WI38 (cell line): ENCODE measurements at regions not wholly inside any gene's neighbourhood (a gene's known extent, or its start where the extent isn't known, plus 50 kb on each side); places are given as distances from the start of the nearest gene placed in this dataset.

Source experiments
- H3K4me3 ChIP-seq: 2 replicates; pipeline ENCODE4 v1.5.1; 2011; ENCODE audit warnings: low read depth, mild to moderate bottlenecking, control low read depth, low read length
- TF ChIP-seq, protein P1 (sequence below): IDR thresholded peaks from 2 replicates; pipeline ENCODE4 v1.5.1; 2012; ENCODE audit warnings: low read depth, mild to moderate bottlenecking, control low read depth, low read length

DNA sequence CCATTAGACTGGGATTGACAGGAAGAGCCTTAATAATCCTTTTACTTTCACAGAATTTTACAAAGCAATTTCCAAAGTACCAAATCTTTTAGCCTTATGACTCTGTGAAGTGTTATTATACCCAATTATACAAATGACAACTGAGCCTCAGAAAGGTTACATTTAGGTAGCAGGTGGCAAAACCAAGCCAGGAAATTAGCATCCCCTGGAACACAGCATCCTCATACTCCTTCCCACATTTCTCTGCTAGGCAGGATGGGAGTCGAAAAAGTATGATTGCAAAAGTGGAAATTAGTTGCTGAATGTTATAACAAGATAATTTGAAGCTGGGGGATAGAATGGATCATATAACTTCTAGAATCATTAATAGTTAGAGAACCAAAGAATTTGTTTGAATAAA lies 359.7 kb upstream of the PDGFD start:
- TF ChIP-seq, protein P1, sequence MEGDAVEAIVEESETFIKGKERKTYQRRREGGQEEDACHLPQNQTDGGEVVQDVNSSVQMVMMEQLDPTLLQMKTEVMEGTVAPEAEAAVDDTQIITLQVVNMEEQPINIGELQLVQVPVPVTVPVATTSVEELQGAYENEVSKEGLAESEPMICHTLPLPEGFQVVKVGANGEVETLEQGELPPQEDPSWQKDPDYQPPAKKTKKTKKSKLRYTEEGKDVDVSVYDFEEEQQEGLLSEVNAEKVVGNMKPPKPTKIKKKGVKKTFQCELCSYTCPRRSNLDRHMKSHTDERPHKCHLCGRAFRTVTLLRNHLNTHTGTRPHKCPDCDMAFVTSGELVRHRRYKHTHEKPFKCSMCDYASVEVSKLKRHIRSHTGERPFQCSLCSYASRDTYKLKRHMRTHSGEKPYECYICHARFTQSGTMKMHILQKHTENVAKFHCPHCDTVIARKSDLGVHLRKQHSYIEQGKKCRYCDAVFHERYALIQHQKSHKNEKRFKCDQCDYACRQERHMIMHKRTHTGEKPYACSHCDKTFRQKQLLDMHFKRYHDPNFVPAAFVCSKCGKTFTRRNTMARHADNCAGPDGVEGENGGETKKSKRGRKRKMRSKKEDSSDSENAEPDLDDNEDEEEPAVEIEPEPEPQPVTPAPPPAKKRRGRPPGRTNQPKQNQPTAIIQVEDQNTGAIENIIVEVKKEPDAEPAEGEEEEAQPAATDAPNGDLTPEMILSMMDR, result no peak
- no peak overlapping the region for H3K4me3 ChIP-seq

DNA sequence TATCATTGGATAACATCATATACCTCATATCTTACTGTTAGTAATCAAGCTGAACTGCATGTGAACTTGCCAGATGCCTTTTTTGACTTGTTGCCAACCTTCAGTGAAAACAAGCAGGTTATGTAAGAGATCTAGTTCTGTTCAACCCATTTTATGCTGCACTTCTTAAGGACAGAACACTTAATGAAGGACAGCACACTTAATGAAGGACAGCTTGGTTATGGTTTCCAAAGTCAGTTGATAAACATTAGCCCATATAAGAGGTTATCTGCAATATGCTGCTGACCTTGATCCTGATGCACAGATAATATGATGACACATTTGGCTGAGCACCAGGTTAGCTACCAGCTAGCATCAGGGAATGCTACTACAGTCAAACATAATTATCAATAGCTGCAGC lies 358.7 kb upstream of the PDGFD start:
- TF ChIP-seq, protein P1, result no peak
- H3K4me3 ChIP-seq, result no peak overlapping the region

DNA sequence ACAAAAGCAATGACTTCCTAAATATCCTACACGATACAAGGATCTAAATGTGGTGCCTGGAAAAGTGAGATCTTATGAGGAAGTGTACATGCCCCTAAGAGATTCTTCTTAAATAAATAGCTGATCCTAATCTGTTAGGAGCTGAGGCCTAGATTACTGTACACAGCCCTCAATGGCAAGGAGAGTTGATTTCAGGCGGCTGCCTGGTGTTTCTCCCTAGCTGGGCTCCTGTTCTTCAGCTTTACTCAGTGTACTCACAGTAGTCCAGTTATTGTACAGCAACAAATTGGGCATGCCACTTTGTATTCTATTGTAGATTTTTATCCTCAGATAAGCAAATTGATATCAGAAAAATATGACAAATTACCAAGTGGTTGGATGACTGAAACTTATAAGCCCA lies 358.2 kb upstream of the PDGFD start:
- H3K4me3 ChIP-seq, result no peak overlapping the region
- TF ChIP-seq, protein P1, result no peak

DNA sequence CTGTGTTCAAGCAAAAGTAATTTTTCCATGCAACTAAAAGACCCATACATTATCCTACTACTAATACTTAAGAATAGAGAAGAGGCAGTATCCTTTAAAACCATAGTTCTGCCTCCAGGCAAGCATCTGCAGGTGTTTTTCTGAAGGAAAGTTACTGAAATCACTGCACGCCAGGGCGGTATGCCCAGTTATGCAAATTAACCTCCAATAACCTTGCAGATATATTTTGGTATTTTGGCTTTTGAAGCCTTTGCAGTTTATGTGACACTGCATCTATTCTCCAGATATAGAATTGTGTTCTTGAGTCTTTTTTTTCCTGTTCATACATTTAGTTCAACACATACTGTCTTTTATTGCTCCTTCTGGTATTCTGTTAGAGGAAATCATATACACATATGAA lies 346.2 kb upstream of the PDGFD start:
- H3K4me3 ChIP-seq, result no peak overlapping the region
- TF ChIP-seq, protein P1, result no peak

DNA sequence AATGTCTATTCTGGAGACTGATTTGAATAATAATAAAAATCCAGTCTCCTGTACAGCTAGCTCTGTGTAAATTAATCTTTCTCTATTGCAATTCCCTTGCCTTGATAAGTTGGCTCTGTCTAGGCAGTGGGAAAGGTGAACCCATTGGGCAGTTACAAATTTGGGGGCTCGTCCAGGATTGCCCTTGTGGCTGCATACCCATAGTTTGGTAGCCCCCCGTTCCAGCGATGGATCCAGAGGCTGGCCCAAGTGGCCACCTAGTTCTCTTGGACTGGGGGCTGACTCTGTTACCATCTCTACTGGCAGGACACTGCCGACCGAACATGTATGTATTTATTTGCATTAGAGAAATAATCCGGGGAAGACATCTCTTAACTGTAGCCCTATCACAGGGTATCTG lies 326.2 kb upstream of the PDGFD start:
- H3K4me3 ChIP-seq, result no peak overlapping the region
- TF ChIP-seq, protein P1, result no peak

DNA sequence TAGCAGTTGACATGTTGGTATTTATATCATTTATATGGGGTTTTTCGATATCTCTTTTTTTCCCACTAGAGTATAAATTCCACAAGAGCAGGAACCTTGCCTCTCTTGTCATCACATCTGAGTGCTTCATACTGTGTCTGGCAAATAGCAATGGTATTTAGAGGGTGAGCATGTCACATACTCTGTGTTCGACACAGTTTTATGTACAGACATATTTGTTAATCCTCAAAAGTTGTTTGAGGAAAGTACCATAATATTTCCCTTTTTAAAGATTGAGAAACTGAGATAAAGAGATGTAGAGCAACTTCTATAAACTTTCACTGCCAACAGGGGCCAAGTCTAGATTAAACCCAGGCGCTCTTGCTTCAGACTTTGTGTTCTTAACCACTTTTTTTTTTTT lies 324.6 kb upstream of the PDGFD start:
- H3K4me3 ChIP-seq, result no peak overlapping the region

DNA sequence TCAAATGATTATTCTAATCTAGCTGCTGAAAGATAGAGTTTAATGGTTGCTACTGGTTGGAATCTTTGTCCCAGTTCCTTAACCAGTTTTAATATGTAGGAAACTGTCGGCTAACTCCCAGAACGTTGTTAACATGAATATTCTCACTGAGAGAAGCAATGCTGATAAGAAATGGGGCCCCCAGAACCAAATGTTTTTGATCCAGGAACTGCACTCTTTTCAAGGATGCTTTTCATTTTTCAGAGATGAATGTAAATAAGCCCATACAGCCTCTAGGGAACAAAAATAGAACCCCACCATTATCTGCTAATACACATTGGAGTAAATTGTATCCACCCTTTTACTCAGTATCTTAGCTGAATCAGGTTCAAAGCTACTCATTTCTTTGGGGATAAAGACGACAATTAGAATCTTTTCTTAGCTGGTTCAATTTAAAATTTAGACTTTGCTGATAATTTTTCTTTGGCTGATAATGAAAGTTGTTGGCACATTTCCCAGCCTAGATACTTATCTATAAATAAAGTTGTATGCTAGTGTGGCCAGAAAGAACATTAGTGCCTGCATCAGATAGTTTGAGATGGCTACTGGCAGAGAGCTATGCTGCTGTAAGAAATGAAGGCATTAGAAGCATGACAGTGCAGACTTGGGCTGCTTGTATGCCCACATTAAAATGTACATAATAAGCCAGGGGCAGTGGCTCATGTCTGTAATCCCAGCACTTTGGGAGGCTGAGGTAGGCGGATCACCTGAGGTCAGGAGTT lies 323.3 kb upstream of the PDGFD start:
- TF ChIP-seq, protein P1, result no peak
- no peak overlapping the region for H3K4me3 ChIP-seq

More for the DNA sequence above, 324.6 kb upstream of the PDGFD start:
- TF ChIP-seq, protein P1, result no peak
